Keratinocyte (primary cell): ENCODE measurements at regions not wholly inside any gene's neighbourhood (a gene's known extent, or its start where the extent isn't known, plus 50 kb on each side); places are given as distances from the start of the nearest gene placed in this dataset.
"Not testable (repeated sequence)": the region's sequence is repeated elsewhere in the genome, so short reads cannot be mapped to it uniquely, and the experiment has no call there.

Experiments
- CTCF ChIP-seq, 3 experiments: IDR thresholded peaks in 1 of 3; conservative IDR thresholded peaks in 1 of 3; optimal IDR thresholded peaks in 1 of 3; 2 replicates in 2 of 3; 3 replicates in 1 of 3; pipeline versions ENCODE3 to v1.5.1; 2011; ENCODE audit warnings: low read length in 3 of 3, mild to moderate bottlenecking in 3 of 3, moderate library complexity in 2 of 3, control low read depth in 1 of 3, inconsistent platforms in 1 of 3; ENCODE audit not compliant: insufficient read depth in 2 of 3; ENCODE audit errors: extremely low read depth in 1 of 3
- EZH2 ChIP-seq: IDR thresholded peaks from one replicate; pipeline ENCODE4 v1.6.1; 2012; ENCODE audit warnings: inconsistent platforms, mild to moderate bottlenecking, low read length, moderate library complexity

DNA sequence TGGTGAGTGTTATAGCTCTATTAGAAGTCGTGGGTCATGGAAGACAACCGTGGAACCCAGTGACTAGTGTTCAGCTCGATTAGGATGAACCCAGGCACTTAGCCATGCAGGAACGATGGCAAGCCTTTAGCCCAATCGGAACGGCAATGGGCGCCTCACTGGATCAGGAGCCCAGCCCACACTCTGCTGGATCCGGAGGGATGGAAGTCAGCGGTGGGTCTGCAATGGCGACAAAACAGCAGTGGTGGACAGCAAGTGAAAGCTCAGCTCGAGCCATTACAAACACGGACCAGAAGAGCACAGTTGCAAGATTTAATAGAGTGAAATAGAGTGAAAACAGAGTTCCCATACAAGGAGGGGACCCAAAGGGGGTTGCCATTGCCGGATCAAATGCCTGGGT is 558.5 kb upstream of the CYLC2 start:
- TF ChIP-seq CTCF (optimal IDR thresholded peaks at IDR 0.05 in 1 of 3, IDR thresholded peaks at IDR 0.05 in 1 of 3, conservative IDR thresholded peaks at IDR 0.05 in 1 of 3; ENCODE audit: extremely low read depth in 1 of 3, insufficient read depth in 2 of 3, low read length in 3 of 3); EZH2: not testable (repeated sequence)
